Lung (tissue), 11 donors: ENCODE measurements at regions not wholly inside any gene's neighbourhood (a gene's known extent, or its start where the extent isn't known, plus 50 kb on each side); places are given as distances from the start of the nearest gene placed in this dataset.

Source experiments
- ATAC-seq: fragments of 200-7000 bp; cut with Tn5 transposase; one replicate; pipeline ENCODE4 v1.9.1; 2020; ENCODE audit warnings: moderate number of reproducible peaks; ENCODE audit not compliant: insufficient read depth, low FRiP score
- DNase-seq, 3 donors: peaks; one replicate each; pipeline ENCODE4 v3.0.0-alpha.2; 2013 to 2017
- H3K27ac ChIP-seq, 2 donors: one replicate each; pipeline ENCODE4 v1.5.1; 2013; ENCODE audit warnings: mild to moderate bottlenecking in 2 of 2, moderate library complexity in 2 of 2, control low read depth in 1 of 2, inconsistent platforms in 1 of 2, low read depth in 1 of 2, low read length in 1 of 2
- H3K27me3 ChIP-seq, 3 donors: one replicate each; pipeline ENCODE4 v1.5.1; 2013; ENCODE audit warnings: low read length in 2 of 3; ENCODE audit not compliant: control insufficient read depth in 3 of 3, insufficient read depth in 3 of 3
- H3K36me3 ChIP-seq, 4 donors: one replicate each; pipeline ENCODE4 v1.5.1; 2013; ENCODE audit warnings: low read length in 4 of 4, mild to moderate bottlenecking in 1 of 4, moderate library complexity in 1 of 4; ENCODE audit not compliant: control insufficient read depth in 4 of 4, insufficient read depth in 4 of 4
- H3K4me1 ChIP-seq, 5 donors: one replicate each; pipeline ENCODE4 v1.5.1; 2013; ENCODE audit warnings: low read length in 5 of 5, mild to moderate bottlenecking in 2 of 5, moderate library complexity in 1 of 5; ENCODE audit not compliant: control insufficient read depth in 5 of 5, insufficient read depth in 5 of 5
- H3K4me3 ChIP-seq: one replicate; pipeline ENCODE4 v1.5.1; 2013; ENCODE audit warnings: mild to moderate bottlenecking, control low read depth, moderate library complexity
- H3K9ac ChIP-seq, 2 donors: one replicate each; pipeline ENCODE4 v1.5.1; 2013; ENCODE audit warnings: low read length in 2 of 2, control low read depth in 1 of 2; ENCODE audit not compliant: insufficient read depth in 1 of 2
- H3K9me3 ChIP-seq, 4 donors: one replicate each; pipeline ENCODE4 v1.5.1; 2013; ENCODE audit warnings: low read length in 3 of 4, mild to moderate bottlenecking in 1 of 4, moderate library complexity in 1 of 4; ENCODE audit not compliant: control insufficient read depth in 4 of 4, insufficient read depth in 3 of 4
- CTCF ChIP-seq: IDR thresholded peaks from 2 replicates; pipeline ENCODE4 v1.5.1; 2012; ENCODE audit warnings: mild to moderate bottlenecking; ENCODE audit errors: control extremely low read depth, extremely low read depth
- WGBS, 2 donors: extraction: QIAGEN DNeasy Blood & Tissue Kit; methylation state at CpG; one replicate each; pipeline ENCODE4 v1.1.7; 2013; 5-methylcytosine and 5-hydroxymethylcytosine counted together
- donor health status: control.
- donor health status: control.
- donor health status: Bipolar disorder and iron deficiency.
- donor health status: healthy.
- donor health status: DM: yes; HTN: yes; CAD: no.

- Histone ChIP-seq H3K27ac (no peak overlapping the region), H3K4me1 (no peaks in the 10 kb centered on the region), H3K27me3 (peaks cover 0 to 4% (median 0%) of the 10 kb centered on the region in 3 donors), H3K9me3 (peaks cover 0 to 14% (median 8%) of the 10 kb centered on the region in 4 donors), H3K9ac (no peak overlapping the region), H3K4me3 (no peak overlapping the region), H3K36me3 (no peaks in the 10 kb centered on the region)
- 79 to 87% methylated on average over 15 of the region's 15 CpGs for WGBS, 2 donors
- TF ChIP-seq CTCF, result no peak
- DNase-seq (no peak), ATAC-seq (no peak)
Observed at GRCh38 chr19:30625947-30626625, 253.9 kb downstream of the ZNF536 start.

- DNase-seq, result no peak
- Histone ChIP-seq H3K36me3 (no peaks in the 10 kb centered on the region), H3K27ac (no peak overlapping the region), H3K4me3 (no peak overlapping the region), H3K9me3 (peaks cover 0 to 13% (median 8%) of the 10 kb centered on the region in 4 donors), H3K9ac (no peak overlapping the region), H3K4me1 (no peaks in the 10 kb centered on the region), H3K27me3 (peaks cover 0 to 4% (median 0%) of the 10 kb centered on the region in 3 donors)
- no peak for ATAC-seq
- 90 to 97% methylated on average over 5 of the region's 5 CpGs for WGBS, 2 donors
- TF ChIP-seq CTCF, result no peak
Observed at GRCh38 chr19:30622276-30622675, 250.1 kb downstream of the ZNF536 start.

- H3K4me1 ChIP-seq, result no peaks in the 10 kb centered on the region
- no peak for ATAC-seq
- no peak overlapping the region for H3K4me3 ChIP-seq
- no peak for DNase-seq
- H3K9ac ChIP-seq, result no peak overlapping the region
- no peak for TF ChIP-seq CTCF
- H3K27me3 ChIP-seq, result peaks cover 0 to 4% (median 0%) of the 10 kb centered on the region in 3 donors
- 78 to 81% methylated on average over 8 of the region's 8 CpGs for WGBS, 2 donors
- H3K27ac ChIP-seq, result no peak overlapping the region
- peaks cover 0 to 13% (median 8%) of the 10 kb centered on the region in 4 donors for H3K9me3 ChIP-seq
- H3K36me3 ChIP-seq, result no peaks in the 10 kb centered on the region
Observed at GRCh38 chr19:30621326-30621920, 249.2 kb downstream of the ZNF536 start.
